ENCODE measurements at regions not wholly inside any gene's neighbourhood (a gene's known extent, or its start where the extent isn't known, plus 50 kb on each side); places are given as distances from the start of the nearest gene placed in this dataset.

GRCh38 chr5:10122076-10122726 lies 127.5 kb downstream of the ATPSCKMT start:
- no peak for TF ChIP-seq CTCF (IDR thresholded peaks at IDR 0.05)
- TF ChIP-seq POLR2A (IDR thresholded peaks at IDR 0.05) = no peak

All from right lobe of liver (tissue), 4 donors.